ENCODE measurements at regions not wholly inside any gene's neighbourhood (a gene's known extent, or its start where the extent isn't known, plus 50 kb on each side); places are given as distances from the start of the nearest gene placed in this dataset.
"Not testable (repeated sequence)": the region's sequence is repeated elsewhere in the genome, so short reads cannot be mapped to it uniquely, and the experiment has no call there.

GRCh38 chr1:58231204-58231603 is 315.3 kb downstream of the OMA1 start:
- H3K27me3 ChIP-seq (ENCODE audit: low read depth, low read length) = no peaks in the 10 kb centered on the region
- no peaks in the 10 kb centered on the region for H3K9me3 ChIP-seq (ENCODE audit: insufficient read depth, low read length)

DNA sequence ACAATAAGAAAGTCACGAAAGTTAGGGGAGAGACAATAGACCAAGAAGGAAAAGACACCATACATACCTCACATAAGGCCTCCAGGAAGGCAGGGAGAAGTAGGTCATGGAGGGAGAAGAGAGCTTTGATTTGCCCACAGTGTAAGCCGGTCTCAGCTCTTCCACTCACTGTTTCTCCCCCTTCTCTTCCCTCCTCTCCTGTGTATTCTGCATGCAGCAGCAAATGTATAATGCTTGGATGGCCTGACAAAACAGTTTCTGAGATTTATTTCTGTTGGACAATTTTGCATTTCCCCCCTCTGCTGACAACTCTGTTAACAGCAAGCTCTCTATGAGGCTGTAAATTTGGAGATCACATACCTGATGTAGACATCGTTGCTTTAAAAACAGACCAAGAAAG is 318.9 kb downstream of the OMA1 start:
- H4K20me1 ChIP-seq (ENCODE audit: insufficient read depth, low read length) = no peaks in the 10 kb centered on the region
- no peaks in the 10 kb centered on the region for H3K27me3 ChIP-seq (ENCODE audit: low read depth, low read length)
- H3K4me1 ChIP-seq (ENCODE audit: low read length) = no peaks in the 10 kb centered on the region
- no peaks in the 10 kb centered on the region for H3K9me3 ChIP-seq (ENCODE audit: insufficient read depth, low read length)
- H3K9ac ChIP-seq (ENCODE audit: low read length) = no peak overlapping the region
- no peaks in the 10 kb centered on the region for H3K79me2 ChIP-seq (ENCODE audit: low read length)
- no peak overlapping the region for H2AFZ ChIP-seq (ENCODE audit: low read depth, low read length)
- H3K27ac ChIP-seq (ENCODE audit: low read length) = no peak overlapping the region
- H3K4me2 ChIP-seq (ENCODE audit: low read length) = no peak overlapping the region
- H3K36me3 ChIP-seq (replicated peaks; ENCODE audit: low read depth, low read length) = no peaks in the 10 kb centered on the region
- no peak for TF ChIP-seq CTCF (IDR thresholded peaks at IDR 0.05; ENCODE audit: low read depth, low read length)
- TF ChIP-seq EZH2phosphoT487 (IDR thresholded peaks at IDR 0.05; ENCODE audit: low read depth) = no peak
- no peak overlapping the region for H3K4me3 ChIP-seq (ENCODE audit: low read length)

More at GRCh38 chr1:58231204-58231603, 315.3 kb downstream of the OMA1 start:
- H4K20me1 ChIP-seq (ENCODE audit: insufficient read depth, low read length) = no peaks in the 10 kb centered on the region
- no peak overlapping the region for H3K27ac ChIP-seq (ENCODE audit: low read length)
- H3K4me3 ChIP-seq (ENCODE audit: low read length) = no peak overlapping the region
- H3K36me3 ChIP-seq (replicated peaks; ENCODE audit: low read depth, low read length) = no peaks in the 10 kb centered on the region
- no peaks in the 10 kb centered on the region for H3K79me2 ChIP-seq (ENCODE audit: low read length)
- H2AFZ ChIP-seq (ENCODE audit: low read depth, low read length) = no peak overlapping the region
- H3K4me2 ChIP-seq (ENCODE audit: low read length) = no peak overlapping the region
- H3K9ac ChIP-seq (ENCODE audit: low read length) = no peak overlapping the region
- TF ChIP-seq EZH2phosphoT487 (IDR thresholded peaks at IDR 0.05; ENCODE audit: low read depth) (no peak), CTCF (IDR thresholded peaks at IDR 0.05; ENCODE audit: low read depth, low read length) (no peak)
- no peaks in the 10 kb centered on the region for H3K4me1 ChIP-seq (ENCODE audit: low read length)

- Histone ChIP-seq H4K20me1 (ENCODE audit: insufficient read depth, low read length) (no peaks in the 10 kb centered on the region), H3K27me3 (ENCODE audit: low read depth, low read length) (no peaks in the 10 kb centered on the region), H3K4me3 (ENCODE audit: low read length) (no peak overlapping the region), H3K9ac (ENCODE audit: low read length) (no peak overlapping the region), H3K4me1 (ENCODE audit: low read length) (no peaks in the 10 kb centered on the region), H3K36me3 (replicated peaks; ENCODE audit: low read depth, low read length) (no peaks in the 10 kb centered on the region), H3K9me3 (ENCODE audit: insufficient read depth, low read length) (no peaks in the 10 kb centered on the region), H3K4me2 (ENCODE audit: low read length) (no peak overlapping the region), H2AFZ (ENCODE audit: low read depth, low read length) (no peak overlapping the region), H3K27ac (ENCODE audit: low read length) (no peak overlapping the region), H3K79me2 (ENCODE audit: low read length) (no peaks in the 10 kb centered on the region)
- no peak for TF ChIP-seq CTCF (IDR thresholded peaks at IDR 0.05; ENCODE audit: low read depth, low read length)
- TF ChIP-seq EZH2phosphoT487 (IDR thresholded peaks at IDR 0.05; ENCODE audit: low read depth) = no peak
Observed at GRCh38 chr1:58223522-58223921, 323.0 kb downstream of the OMA1 start.

- Histone ChIP-seq H3K27ac (ENCODE audit: low read length) (no peak overlapping the region), H3K4me1 (ENCODE audit: low read length) (no peaks in the 10 kb centered on the region), H3K9ac (ENCODE audit: low read length) (no peak overlapping the region), H4K20me1 (ENCODE audit: insufficient read depth, low read length) (no peaks in the 10 kb centered on the region), H3K27me3 (ENCODE audit: low read depth, low read length) (no peaks in the 10 kb centered on the region), H3K9me3 (ENCODE audit: insufficient read depth, low read length) (no peaks in the 10 kb centered on the region), H3K79me2 (ENCODE audit: low read length) (no peaks in the 10 kb centered on the region), H3K4me2 (ENCODE audit: low read length) (no peak overlapping the region), H3K4me3 (ENCODE audit: low read length) (no peak overlapping the region), H3K36me3 (replicated peaks; ENCODE audit: low read depth, low read length) (no peaks in the 10 kb centered on the region), H2AFZ (ENCODE audit: low read depth, low read length) (no peak overlapping the region)
- TF ChIP-seq CTCF (IDR thresholded peaks at IDR 0.05; ENCODE audit: low read depth, low read length) (no peak), EZH2phosphoT487 (IDR thresholded peaks at IDR 0.05; ENCODE audit: low read depth) (no peak)
Observed at GRCh38 chr1:58220836-58221472, 325.6 kb downstream of the OMA1 start.

- H3K4me3 ChIP-seq (ENCODE audit: low read length); H3K9me3 ChIP-seq (ENCODE audit: insufficient read depth, low read length); H3K4me1 ChIP-seq (ENCODE audit: low read length); H2AFZ ChIP-seq (ENCODE audit: low read depth, low read length); H3K79me2 ChIP-seq (ENCODE audit: low read length); H3K27me3 ChIP-seq (ENCODE audit: low read depth, low read length); H3K27ac ChIP-seq (ENCODE audit: low read length); H3K36me3 ChIP-seq (replicated peaks; ENCODE audit: low read depth, low read length); H4K20me1 ChIP-seq (ENCODE audit: insufficient read depth, low read length); H3K9ac ChIP-seq (ENCODE audit: low read length); H3K4me2 ChIP-seq (ENCODE audit: low read length): not testable (repeated sequence)
Observed at GRCh38 chr1:58216169-58216568, 330.4 kb downstream of the OMA1 start.
